Mucosa of descending colon (tissue), 3 donors: ENCODE measurements at regions not wholly inside any gene's neighbourhood (a gene's known extent, or its start where the extent isn't known, plus 50 kb on each side); places are given as distances from the start of the nearest gene placed in this dataset.
"Not testable (repeated sequence)": the region's sequence is repeated elsewhere in the genome, so short reads cannot be mapped to it uniquely, and the experiment has no call there.

ENCODE experiments used
- ATAC-seq: fragments of 200-7000 bp; cut with Tn5 transposase; one replicate; pipeline ENCODE4 v1.9.1; 2020; ENCODE audit warnings: mild to moderate bottlenecking, moderate library complexity
- DNase-seq, 3 donors: peaks; one replicate each; pipeline ENCODE4 v3.0.0-alpha.2; 2020
- H3K36me3 ChIP-seq: fragments of 200-600 bp; one replicate; pipeline ENCODE4 v1.8.0; 2021; ENCODE audit warnings: low read depth, mild to moderate bottlenecking
- H3K4me1 ChIP-seq: fragments of 200-600 bp; one replicate; pipeline ENCODE4 v1.8.0; 2021; ENCODE audit warnings: low read depth, mild to moderate bottlenecking
- H3K4me3 ChIP-seq: fragments of 200-600 bp; one replicate; pipeline ENCODE4 v1.8.0; 2021; ENCODE audit warnings: mild to moderate bottlenecking
- H3K9me3 ChIP-seq: fragments of 200-600 bp; one replicate; pipeline ENCODE4 v1.8.0; 2021; ENCODE audit warnings: mild to moderate bottlenecking
- CTCF ChIP-seq: fragments of 200-600 bp; IDR thresholded peaks from one replicate; pipeline ENCODE4 v1.8.0; 2022; ENCODE audit warnings: antibody characterized with exemption, mild to moderate bottlenecking
- intact Hi-C, 2 donors: fragments of 100-400 bp; cut with DNase I in 1 of 2; cut with micrococcal nuclease in 1 of 2; formaldehyde crosslinking; loops; one replicate each; pipeline versions ENCODE4 v1.11.0 to v1.11.1; 2022; cut with DNase I, micrococcal nuclease
- donor health status: DM: no; HTN: no; CAD: no; lungs with moderate emphysema.
- donor health status: DM: no; HTN: no; CAD: no.
- donor health status: DM: no; HTN: yes; CAD: no.

- H3K9me3 ChIP-seq, result no peaks in the 10 kb centered on the region
- no peak for DNase-seq
- ATAC-seq, result no peak
- no peak overlapping the region for H3K4me3 ChIP-seq
- H3K4me1 ChIP-seq, result no peaks in the 10 kb centered on the region
- H3K36me3 ChIP-seq, result no peaks in the 10 kb centered on the region
- intact Hi-C loops, result no loop called here
- no peak for TF ChIP-seq CTCF
These were observed 1279.7 kb downstream of the ARAP2 start for GRCh38 chr4:34964613-34965012.

GRCh38 chr4:34972189-34972588 is 1272.1 kb downstream of the ARAP2 start:
- peaks cover 15% of the 10 kb centered on the region for H3K9me3 ChIP-seq
- H3K36me3 ChIP-seq, result no peaks in the 10 kb centered on the region
- TF ChIP-seq CTCF, result no peak
- ATAC-seq, result no peak
- no peaks in the 10 kb centered on the region for H3K4me1 ChIP-seq
- H3K4me3 ChIP-seq, result no peak overlapping the region
- intact Hi-C loops, result no loop called here
- no peak for DNase-seq

- no peaks in the 10 kb centered on the region for H3K4me1 ChIP-seq
- no peak overlapping the region for H3K4me3 ChIP-seq
- no peak for DNase-seq
- intact Hi-C loops, result no loop called here
- H3K36me3 ChIP-seq, result no peaks in the 10 kb centered on the region
- H3K9me3 ChIP-seq, result peaks cover 22% of the 10 kb centered on the region
- no peak for TF ChIP-seq CTCF
- ATAC-seq, result no peak
These were observed 1270.5 kb downstream of the ARAP2 start for GRCh38 chr4:34973650-34974312.

GRCh38 chr4:34974313-34974680 is 1270.0 kb downstream of the ARAP2 start:
- intact Hi-C loops, result no loop called here
- H3K36me3 ChIP-seq, result no peaks in the 10 kb centered on the region

GRCh38 chr4:35021222-35021621 is 1223.1 kb downstream of the ARAP2 start:
- H3K36me3 ChIP-seq, ATAC-seq, H3K4me3 ChIP-seq, DNase-seq, H3K4me1 ChIP-seq, intact Hi-C loops: not testable (repeated sequence)
- peaks cover 16% of the 10 kb centered on the region for H3K9me3 ChIP-seq

More at GRCh38 chr4:34974313-34974680, 1270.0 kb downstream of the ARAP2 start:
- ATAC-seq (no peak), DNase-seq (no peak)
- TF ChIP-seq CTCF, result no peak
- Histone ChIP-seq H3K9me3 (peaks cover 24% of the 10 kb centered on the region), H3K4me3 (no peak overlapping the region), H3K4me1 (no peaks in the 10 kb centered on the region)

- DNase-seq (no peak), ATAC-seq (no peak)
- Histone ChIP-seq H3K4me1 (no peaks in the 10 kb centered on the region), H3K9me3 (peaks cover 25% of the 10 kb centered on the region), H3K36me3 (no peaks in the 10 kb centered on the region), H3K4me3 (no peak overlapping the region)
- TF ChIP-seq CTCF, result no peak
- intact Hi-C loops, result no loop called here
These were observed 1219.0 kb downstream of the ARAP2 start for GRCh38 chr4:35025152-35025834.
